Cardiac muscle cell (in vitro differentiated cells and primary cell): ENCODE measurements at regions not wholly inside any gene's neighbourhood (a gene's known extent, or its start where the extent isn't known, plus 50 kb on each side); places are given as distances from the start of the nearest gene placed in this dataset.

ENCODE experiments used
- DNase-seq, 2 donors: peaks; one replicate each; pipeline versions ENCODE4 v3.0.0 to v3.0.0-alpha.2; 2010 to 2017; ENCODE audit warnings: low read depth in 1 of 2, low spot score in 1 of 2
- H3K27ac ChIP-seq: fragments of 200-600 bp; sonication (generic); 2 replicates; pipeline ENCODE4 v1.5.1; 2016
- H3K27me3 ChIP-seq: fragments of 200-600 bp; sonication (generic); 2 replicates; pipeline ENCODE4 v1.6.0; 2016; ENCODE audit warnings: control low read depth
- H3K36me3 ChIP-seq: fragments of 200-600 bp; sonication (generic); 2 replicates; pipeline ENCODE4 v1.5.1; 2016; ENCODE audit warnings: control low read depth
- H3K4me1 ChIP-seq: fragments of 200-600 bp; sonication (generic); 2 replicates; pipeline ENCODE4 v1.8.1; 2017; ENCODE audit warnings: low read depth, mild to moderate bottlenecking, mixed run types
- H3K4me3 ChIP-seq: fragments of 200-600 bp; sonication (generic); 2 replicates; pipeline ENCODE4 v1.5.1; 2016; ENCODE audit warnings: mild to moderate bottlenecking
- H3K9me3 ChIP-seq: fragments of 200-600 bp; sonication (generic); 2 replicates; pipeline ENCODE4 v1.5.1; 2017; ENCODE audit warnings: low read depth, mild to moderate bottlenecking, control low read depth
- TF ChIP-seq, protein P1 (sequence below): IDR thresholded peaks from 2 replicates; pipeline ENCODE4 v1.5.1; 2012; ENCODE audit warnings: low read depth, mild to moderate bottlenecking, low read length

DNA sequence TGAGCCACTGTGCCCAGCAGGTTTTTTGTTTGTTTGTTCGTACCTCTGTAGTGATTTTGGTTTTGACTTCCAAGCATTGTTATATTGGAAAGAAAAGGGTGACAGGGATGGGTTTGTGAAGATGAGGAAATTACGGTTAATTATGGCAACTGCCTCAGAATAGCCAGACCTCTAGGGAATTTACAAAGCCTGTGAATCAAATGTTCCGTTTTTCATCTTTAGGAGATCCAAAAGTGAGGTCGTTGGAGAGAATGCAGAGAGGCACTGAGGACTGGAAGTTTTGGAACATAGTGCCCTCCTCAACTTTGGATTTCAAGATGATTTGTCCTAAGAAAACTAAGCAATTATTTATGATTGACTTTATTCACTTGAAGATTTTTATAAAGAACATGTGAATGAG, 54.5 kb upstream of the EVL start:
- Histone ChIP-seq H3K4me1 (peaks cover 16% of the 10 kb centered on the region), H3K4me3 (no peak overlapping the region), H3K27me3 (no peaks in the 10 kb centered on the region), H3K36me3 (no peaks in the 10 kb centered on the region), H3K9me3 (no peaks in the 10 kb centered on the region), H3K27ac (no peak overlapping the region)
- TF ChIP-seq, protein P1, sequence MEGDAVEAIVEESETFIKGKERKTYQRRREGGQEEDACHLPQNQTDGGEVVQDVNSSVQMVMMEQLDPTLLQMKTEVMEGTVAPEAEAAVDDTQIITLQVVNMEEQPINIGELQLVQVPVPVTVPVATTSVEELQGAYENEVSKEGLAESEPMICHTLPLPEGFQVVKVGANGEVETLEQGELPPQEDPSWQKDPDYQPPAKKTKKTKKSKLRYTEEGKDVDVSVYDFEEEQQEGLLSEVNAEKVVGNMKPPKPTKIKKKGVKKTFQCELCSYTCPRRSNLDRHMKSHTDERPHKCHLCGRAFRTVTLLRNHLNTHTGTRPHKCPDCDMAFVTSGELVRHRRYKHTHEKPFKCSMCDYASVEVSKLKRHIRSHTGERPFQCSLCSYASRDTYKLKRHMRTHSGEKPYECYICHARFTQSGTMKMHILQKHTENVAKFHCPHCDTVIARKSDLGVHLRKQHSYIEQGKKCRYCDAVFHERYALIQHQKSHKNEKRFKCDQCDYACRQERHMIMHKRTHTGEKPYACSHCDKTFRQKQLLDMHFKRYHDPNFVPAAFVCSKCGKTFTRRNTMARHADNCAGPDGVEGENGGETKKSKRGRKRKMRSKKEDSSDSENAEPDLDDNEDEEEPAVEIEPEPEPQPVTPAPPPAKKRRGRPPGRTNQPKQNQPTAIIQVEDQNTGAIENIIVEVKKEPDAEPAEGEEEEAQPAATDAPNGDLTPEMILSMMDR = no peak
- no peak for DNase-seq

DNA sequence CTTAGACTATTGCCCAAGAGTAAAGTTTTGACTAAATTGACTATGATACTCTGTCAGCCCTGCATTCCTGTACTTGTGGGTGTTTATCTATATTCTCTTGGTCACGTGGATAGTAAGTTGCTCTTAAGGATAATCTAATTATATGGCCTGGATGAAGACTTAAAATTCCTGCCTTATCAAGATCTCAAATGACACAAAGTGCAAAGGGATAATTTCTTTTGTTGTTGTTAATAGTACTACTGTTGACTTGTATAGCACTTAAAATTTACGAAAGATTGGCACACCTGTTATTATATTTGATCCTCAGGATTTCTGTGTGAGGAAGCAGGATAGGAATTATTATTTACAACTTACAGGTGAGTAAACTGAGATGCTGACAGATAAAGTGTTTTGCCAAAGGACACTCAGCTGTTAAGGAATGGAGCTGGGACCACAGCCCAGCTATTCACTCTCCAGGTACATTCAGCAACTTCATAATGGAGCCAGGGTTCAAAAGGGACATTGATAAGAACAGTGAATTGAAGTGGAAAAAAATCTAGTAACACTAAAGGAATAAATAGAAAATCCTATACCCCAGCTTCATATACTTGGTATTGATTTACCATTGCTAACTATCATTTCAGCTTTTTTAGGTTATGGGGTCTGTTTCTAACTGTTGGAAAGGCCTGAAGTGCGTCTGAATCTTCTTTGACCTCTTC, 53.4 kb upstream of the EVL start:
- H3K36me3 ChIP-seq = no peaks in the 10 kb centered on the region
- H3K27ac ChIP-seq = no peak overlapping the region
- TF ChIP-seq, protein P1 = no peak
- H3K4me1 ChIP-seq = peaks cover 21% of the 10 kb centered on the region
- no peaks in the 10 kb centered on the region for H3K27me3 ChIP-seq
- no peak overlapping the region for H3K4me3 ChIP-seq
- no peak for DNase-seq
- H3K9me3 ChIP-seq = no peaks in the 10 kb centered on the region

DNA sequence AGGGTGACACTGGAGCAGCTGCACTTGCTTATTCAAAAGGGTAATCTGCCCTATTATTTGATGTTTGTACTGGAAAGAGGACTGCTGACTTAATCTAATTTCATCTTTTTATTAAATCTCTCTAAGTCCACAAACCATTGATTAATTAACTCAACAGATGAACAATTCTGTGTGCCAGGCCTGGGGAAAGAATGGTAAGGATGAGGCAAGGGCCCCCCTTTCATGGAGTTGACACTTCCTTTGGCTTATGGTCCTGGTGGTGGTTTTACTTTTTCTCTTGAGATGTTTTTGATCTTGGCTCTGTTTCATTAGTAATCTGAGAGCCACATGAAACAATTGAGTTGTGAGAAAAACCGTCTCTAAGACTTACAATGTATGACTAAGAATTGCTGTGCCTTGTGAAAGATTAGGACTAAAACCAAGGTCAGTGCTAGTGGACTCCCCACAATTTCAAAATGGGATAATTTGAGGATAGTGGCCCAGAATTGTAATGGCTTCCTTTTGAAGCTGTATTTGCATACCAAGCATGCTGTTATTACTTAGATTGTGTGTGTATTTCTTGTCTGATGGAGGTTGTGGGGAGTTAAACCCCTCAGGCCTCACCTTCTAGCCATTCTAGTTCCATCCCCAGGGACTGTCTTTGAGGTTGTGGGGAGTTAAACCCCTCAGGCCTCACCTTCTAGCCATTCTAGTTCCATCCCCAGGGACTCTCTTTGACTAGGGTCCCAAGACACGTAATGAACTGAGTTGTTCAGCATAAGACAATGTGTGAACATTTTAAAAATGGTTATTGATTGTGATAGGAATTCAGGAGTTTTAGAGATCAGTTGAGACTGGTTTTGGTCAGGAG, 52.5 kb upstream of the EVL start:
- Histone ChIP-seq H3K27me3 (no peaks in the 10 kb centered on the region), H3K36me3 (no peaks in the 10 kb centered on the region), H3K4me3 (no peak overlapping the region), H3K4me1 (peaks cover 22% of the 10 kb centered on the region), H3K27ac (no peak overlapping the region), H3K9me3 (no peaks in the 10 kb centered on the region)
- peak in 1 of 2 donors; percentile 77 for DNase-seq
- TF ChIP-seq, protein P1 = no peak

DNA sequence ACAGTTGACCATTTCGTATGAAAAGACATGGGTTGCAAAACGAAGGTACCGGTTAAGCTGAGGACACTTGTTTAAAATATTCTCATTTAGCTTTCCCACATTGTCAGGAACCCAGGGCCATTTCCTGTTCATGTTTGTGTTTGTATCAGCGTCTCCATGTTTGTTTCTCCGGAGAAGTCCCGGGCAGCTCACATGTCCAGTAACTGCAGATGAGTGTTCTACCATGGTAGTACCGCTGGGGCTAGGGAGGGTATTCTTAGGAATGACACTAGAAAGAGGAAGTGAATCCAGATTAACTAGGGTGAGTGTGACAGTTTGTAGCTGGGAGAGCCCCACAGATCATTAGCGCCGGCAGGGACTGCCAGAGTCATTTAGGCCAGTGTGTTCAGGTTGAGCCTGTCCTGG, 50.0 kb upstream of the EVL start:
- Histone ChIP-seq H3K9me3 (no peaks in the 10 kb centered on the region), H3K4me3 (no peak overlapping the region), H3K4me1 (peaks cover 39% of the 10 kb centered on the region), H3K36me3 (no peaks in the 10 kb centered on the region), H3K27me3 (no peaks in the 10 kb centered on the region), H3K27ac (no peak overlapping the region)
- DNase-seq = no peak
- TF ChIP-seq, protein P1 = no peak
